H1 (cell line): ENCODE measurements at regions not wholly inside any gene's neighbourhood (a gene's known extent, or its start where the extent isn't known, plus 50 kb on each side); places are given as distances from the start of the nearest gene placed in this dataset.

Source experiments
- CTCF ChIA-PET: fragments of 300-600 bp; sonication (Branson Sonifier 250); formaldehyde crosslinking; loops from one replicate; lab custom pipeline; 2021; ENCODE audit not compliant: partially characterized antibody; lab: Charles Lee
- POLR2A ChIA-PET: fragments of 300-600 bp; sonication (Branson Sonifier 250); formaldehyde crosslinking; loops from one replicate; lab custom pipeline; 2021; ENCODE audit warnings: inconsistent platforms; ENCODE audit not compliant: partially characterized antibody; lab: Charles Lee
- DNase-seq, 2 experiments: peaks; one replicate each; pipeline versions ENCODE4 v3.0.0 to v3.0.0-alpha.2; 2010 to 2022; ENCODE audit warnings: low spot score in 2 of 2, low read depth in 1 of 2, mixed read lengths in 1 of 2
- FAIRE-seq: peaks from 2 replicates; lab custom pipeline; 2011; peaks lifted over from hg19 to GRCh38; lab: Jason Lieb, UNC
- H2AFZ ChIP-seq: 2 replicates; pipeline ENCODE4 v1.8.1; 2012; ENCODE audit warnings: low read length, inconsistent platforms
- H2AK5ac ChIP-seq: 2 replicates; pipeline ENCODE4 v1.6.1; 2013; ENCODE audit warnings: low read depth, low read length
- H2BK120ac ChIP-seq: replicated peaks from 2 replicates; pipeline ENCODE3; 2013; ENCODE audit warnings: low read depth, low read length, inconsistent platforms
- H2BK12ac ChIP-seq: 2 replicates; pipeline ENCODE4 v1.6.1; 2013; ENCODE audit warnings: low read depth, low read length
- H2BK15ac ChIP-seq: 2 replicates; pipeline ENCODE4 v1.6.1; 2013; ENCODE audit warnings: low read length
- H2BK20ac ChIP-seq: 2 replicates; pipeline ENCODE4 v1.6.1; 2013; ENCODE audit warnings: low read length
- H2BK5ac ChIP-seq: 2 replicates; pipeline ENCODE4 v1.6.1; 2013; ENCODE audit warnings: low read depth, low read length
- H3K14ac ChIP-seq: 2 replicates; pipeline ENCODE4 v1.6.1; 2013; ENCODE audit warnings: inconsistent platforms; ENCODE audit not compliant: insufficient read length
- H3K18ac ChIP-seq: 2 replicates; pipeline ENCODE4 v1.6.1; 2013; ENCODE audit warnings: low read length; ENCODE audit errors: extremely low read depth
- H3K23ac ChIP-seq: 2 replicates; pipeline ENCODE4 v1.6.1; 2013; ENCODE audit warnings: inconsistent platforms; ENCODE audit not compliant: insufficient read length
- H3K23me2 ChIP-seq: 2 replicates; pipeline ENCODE4 v1.6.1; 2013; ENCODE audit warnings: low read depth, low read length
- H3K27ac ChIP-seq: 2 replicates; pipeline ENCODE4 v1.6.1; 2011; ENCODE audit warnings: low read depth, low read length, inconsistent platforms
- H3K27me3 ChIP-seq, 4 experiments: replicated peaks in 1 of 4; 1 replicate in 1 of 4; 2 replicates in 3 of 4; pipeline versions ENCODE4 v1.6.1 to v1.8.1; 2011 to 2013; ENCODE audit warnings: low read length in 3 of 4, mild to moderate bottlenecking in 3 of 4, inconsistent platforms in 2 of 4, mixed read lengths in 2 of 4, moderate library complexity in 1 of 4; ENCODE audit not compliant: control insufficient read depth in 3 of 4, insufficient read depth in 3 of 4; ENCODE audit errors: extremely low read depth in 1 of 4
- H3K36me3 ChIP-seq, 4 experiments: 2 replicates each; pipeline versions ENCODE4 v1.6.1 to v1.8.1; 2011 to 2013; ENCODE audit warnings: mild to moderate bottlenecking in 4 of 4, low read length in 3 of 4, moderate library complexity in 2 of 4, control low read depth in 1 of 4, inconsistent platforms in 1 of 4; ENCODE audit not compliant: insufficient read depth in 4 of 4, control insufficient read depth in 2 of 4
- H3K4ac ChIP-seq: replicated peaks from 2 replicates; pipeline ENCODE3; 2013; ENCODE audit warnings: low read length, low read depth, mixed read lengths, inconsistent platforms; ENCODE audit not compliant: insufficient read length
- H3K4me1 ChIP-seq, 4 experiments: replicated peaks in 1 of 4; 1 replicate in 1 of 4; 2 replicates in 3 of 4; pipeline versions ENCODE4 v1.6.1 to v1.8.1; 2011 to 2013; ENCODE audit warnings: low read length in 3 of 4, inconsistent platforms in 2 of 4, mixed read lengths in 1 of 4; ENCODE audit not compliant: insufficient read depth in 4 of 4, control insufficient read depth in 3 of 4
- H3K4me2 ChIP-seq, 2 experiments: 2 replicates each; pipeline versions ENCODE4 v1.6.1 to v1.8.1; 2011 to 2013; ENCODE audit warnings: low read depth in 2 of 2, low read length in 2 of 2, control low read depth in 1 of 2, inconsistent platforms in 1 of 2, mild to moderate bottlenecking in 1 of 2; ENCODE audit not compliant: insufficient read depth in 1 of 2
- H3K4me3 ChIP-seq, 4 experiments: fragments of 200-600, 300-600 bp in 1 of 4; sonication (generic), shearing (Covaris generic), sonication (Bioruptor Twin) in 1 of 4; 2 replicates each; pipeline versions ENCODE4 v1.5.1 to v1.8.1; 2011 to 2016; ENCODE audit warnings: low read length in 4 of 4, low read depth in 3 of 4, control low read depth in 2 of 4, inconsistent platforms in 2 of 4, mild to moderate bottlenecking in 2 of 4, mixed read lengths in 1 of 4, moderate library complexity in 1 of 4; ENCODE audit not compliant: insufficient read depth in 2 of 4; ENCODE audit errors: extremely low read depth in 1 of 4
- H3K56ac ChIP-seq: replicated peaks from 2 replicates; pipeline ENCODE3; 2013; ENCODE audit warnings: low read depth, mild to moderate bottlenecking, mixed read lengths, low read length, inconsistent platforms; ENCODE audit not compliant: insufficient read length
- H3K79me1 ChIP-seq: 2 replicates; pipeline ENCODE4 v1.6.1; 2013; ENCODE audit warnings: low read depth, low read length, control low read depth
- H3K79me2 ChIP-seq, 2 experiments: 2 replicates each; pipeline versions ENCODE4 v1.6.1 to v1.8.1; 2012 to 2013; ENCODE audit warnings: low read length in 2 of 2, mild to moderate bottlenecking in 2 of 2, inconsistent platforms in 1 of 2; ENCODE audit not compliant: insufficient read depth in 2 of 2, control insufficient read depth in 1 of 2
- H3K9ac ChIP-seq, 4 experiments: replicated peaks in 1 of 4; 1 replicate in 1 of 4; 2 replicates in 3 of 4; pipeline versions ENCODE4 v1.6.1 to v1.8.1; 2011 to 2013; ENCODE audit warnings: low read depth in 3 of 4, low read length in 3 of 4, control low read depth in 2 of 4, mild to moderate bottlenecking in 2 of 4, moderate library complexity in 2 of 4, inconsistent platforms in 1 of 4; ENCODE audit errors: extremely low read depth in 1 of 4
- H3K9me3 ChIP-seq, 2 experiments: 2 replicates each; pipeline versions ENCODE4 v1.6.1 to v1.8.1; 2012 to 2013; ENCODE audit warnings: mild to moderate bottlenecking in 2 of 2, moderate library complexity in 2 of 2, control low read depth in 1 of 2, inconsistent platforms in 1 of 2, low read depth in 1 of 2, low read length in 1 of 2, mixed read lengths in 1 of 2; ENCODE audit not compliant: insufficient read depth in 2 of 2
- H4K20me1 ChIP-seq, 2 experiments: replicated peaks in 1 of 2; 2 replicates each; pipeline versions ENCODE3 to v1.8.1; 2011 to 2013; ENCODE audit warnings: inconsistent platforms in 2 of 2, low read length in 2 of 2, mild to moderate bottlenecking in 1 of 2; ENCODE audit not compliant: insufficient read depth in 2 of 2, control insufficient read depth in 1 of 2
- H4K5ac ChIP-seq: 2 replicates; pipeline ENCODE4 v1.6.1; 2013; ENCODE audit warnings: low read length, low read depth, mixed read lengths, inconsistent platforms; ENCODE audit not compliant: insufficient read length
- H4K8ac ChIP-seq: 2 replicates; pipeline ENCODE4 v1.8.0; 2013; ENCODE audit warnings: mild to moderate bottlenecking, moderate library complexity, low read length, inconsistent platforms; ENCODE audit not compliant: insufficient read depth; ENCODE audit errors: extremely low read depth
- H4K91ac ChIP-seq: replicated peaks from 2 replicates; pipeline ENCODE3; 2013; ENCODE audit warnings: low read length, mixed read lengths, inconsistent platforms; ENCODE audit not compliant: insufficient read length
- CTCF ChIP-seq, 3 experiments: IDR thresholded peaks; 1 replicate in 2 of 3; 2 replicates in 1 of 3; pipeline versions ENCODE4 v1.5.1 to v1.6.1; 2011; ENCODE audit warnings: low read length in 3 of 3, mild to moderate bottlenecking in 3 of 3, inconsistent platforms in 2 of 3, low read depth in 1 of 3, moderate library complexity in 1 of 3; ENCODE audit not compliant: insufficient read depth in 1 of 3; ENCODE audit errors: control extremely low read depth in 1 of 3
- FOSL1 ChIP-seq: IDR thresholded peaks from 2 replicates; pipeline ENCODE4 v1.6.1; 2011; ENCODE audit warnings: mild to moderate bottlenecking, low read depth, low read length, moderate library complexity; ENCODE audit not compliant: insufficient read depth
- GTF2F1 ChIP-seq: IDR thresholded peaks from 2 replicates; pipeline ENCODE4 v1.6.1; 2012; ENCODE audit warnings: low read depth, low read length, improper control_type of control experiment, borderline replicate concordance
- KDM1A ChIP-seq: fragments of 200-600, 300-600 bp; sonication (generic); IDR thresholded peaks from 2 replicates; pipeline ENCODE4 v1.7.1; 2016; ENCODE audit warnings: mild to moderate bottlenecking, low read length, borderline replicate concordance
- KDM4A ChIP-seq: IDR thresholded peaks from one replicate; pipeline ENCODE4 v1.7.1; 2012; ENCODE audit warnings: low read depth, mild to moderate bottlenecking, moderate library complexity, low read length, inconsistent platforms; ENCODE audit not compliant: severe bottlenecking
- KDM5A ChIP-seq: fragments of 200-600 bp; IDR thresholded peaks from 2 replicates; pipeline ENCODE4 v1.7.1; 2012; ENCODE audit warnings: mild to moderate bottlenecking, low read length, inconsistent platforms, mixed read lengths
- POLR2A ChIP-seq, 2 experiments: IDR thresholded peaks; 1 replicate in 1 of 2; 2 replicates in 1 of 2; pipeline ENCODE4 v1.6.1; 2011; ENCODE audit warnings: low read depth in 2 of 2, low read length in 2 of 2, mild to moderate bottlenecking in 2 of 2; ENCODE audit errors: control extremely low read depth in 1 of 2
- RAD21 ChIP-seq, 2 experiments: IDR thresholded peaks in 1 of 2; conservative IDR thresholded peaks in 1 of 2; 2 replicates each; pipeline ENCODE4 v1.6.1; 2011; ENCODE audit warnings: low read depth in 2 of 2, low read length in 2 of 2, improper control_type of control experiment in 1 of 2, inconsistent platforms in 1 of 2, mild to moderate bottlenecking in 1 of 2, moderate library complexity in 1 of 2
- RXRA ChIP-seq: IDR thresholded peaks from 2 replicates; pipeline ENCODE4 v1.6.1; 2011; ENCODE audit warnings: low read depth, mild to moderate bottlenecking, low read length, moderate library complexity; ENCODE audit not compliant: insufficient read depth
- WGBS, 2 experiments: shearing (Covaris generic) in 1 of 2; methylation state at CpG; one replicate each; pipeline versions ENCODE4 v1.1.6 to v1.1.7; 2013 to 2015; ENCODE audit warnings: low lambda C conversion rate in 2 of 2, mixed read lengths in 2 of 2, inconsistent platforms in 1 of 2, low coverage in 1 of 2, missing lambda C conversion rate in 1 of 2; ENCODE audit not compliant: insufficient replicate concordance in 2 of 2, insufficient coverage in 1 of 2, insufficient read length in 1 of 2; ENCODE audit errors: extremely low coverage in 1 of 2, missing lambda C conversion rate in 1 of 2; 5-methylcytosine and 5-hydroxymethylcytosine counted together
- TF ChIP-seq, protein P1 (sequence below): IDR thresholded peaks from 2 replicates; pipeline ENCODE4 v1.6.1; 2012; ENCODE audit warnings: inconsistent platforms

DNA sequence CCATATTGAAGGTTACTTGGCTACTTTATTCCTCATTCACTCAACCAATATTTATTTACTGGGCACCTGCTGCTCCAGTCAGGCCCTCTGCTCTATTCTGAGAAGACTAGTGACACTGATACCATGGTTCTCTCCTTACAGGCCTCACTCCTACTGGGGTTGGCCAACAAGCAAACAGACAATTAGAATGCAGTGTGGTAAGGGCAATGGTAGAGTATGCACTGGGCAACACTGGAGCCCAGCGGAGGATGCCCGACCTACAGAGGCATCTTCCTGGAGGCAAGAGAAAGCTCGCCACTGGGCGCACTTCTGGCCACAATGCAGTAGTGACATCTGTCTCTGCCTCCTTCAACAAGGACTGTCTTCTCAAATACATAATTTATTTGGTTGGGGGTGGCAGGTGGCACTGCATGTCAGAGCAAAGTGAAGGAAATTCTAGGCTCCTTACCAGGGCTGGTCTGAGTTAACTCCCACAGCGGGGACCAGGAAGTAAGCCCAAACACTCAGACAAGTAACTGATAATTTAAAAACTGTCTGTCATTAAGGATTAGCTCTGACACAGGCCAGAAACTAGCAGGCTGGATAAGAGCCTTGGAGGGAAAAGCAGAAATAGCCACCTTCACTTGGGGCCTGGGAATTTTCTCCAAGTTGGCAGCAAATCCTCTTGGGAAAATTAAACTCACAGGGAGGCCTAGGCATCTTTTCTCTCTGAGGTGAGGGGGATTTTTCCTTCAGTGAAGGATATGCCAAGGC lies 150.7 kb upstream of the EOLA2 start:
- H4K91ac ChIP-seq: no peak overlapping the region
- H4K20me1 ChIP-seq: no peaks in the 10 kb centered on the region
- no peak overlapping the region for H2AK5ac ChIP-seq
- H2BK5ac ChIP-seq: no peak overlapping the region
- WGBS, 2 experiments: no CpG with 5 or more reads among the region's 5 CpGs
- H3K4me2 ChIP-seq: no peak overlapping the region
- no peak overlapping the region for H3K27ac ChIP-seq
- H2BK15ac ChIP-seq: no peak overlapping the region
- no peak overlapping the region for H3K18ac ChIP-seq
- no peak overlapping the region for H3K9ac ChIP-seq
- DNase-seq (no peak), FAIRE-seq (no peak)
- H3K4me1 ChIP-seq: no peaks in the 10 kb centered on the region
- no peak overlapping the region for H4K5ac ChIP-seq
- no peaks in the 10 kb centered on the region for H3K36me3 ChIP-seq
- no peak overlapping the region for H4K8ac ChIP-seq
- no peak overlapping the region for H3K4ac ChIP-seq
- no peak overlapping the region for H3K4me3 ChIP-seq
- ChIA-PET CTCF (no interaction called here), POLR2A (no interaction called here)
- H2BK20ac ChIP-seq: no peak overlapping the region
- no peak overlapping the region for H2BK120ac ChIP-seq
- no peak overlapping the region for H2BK12ac ChIP-seq
- H3K27me3 ChIP-seq: no peaks in the 10 kb centered on the region
- no peaks in the 10 kb centered on the region for H3K79me2 ChIP-seq
- no peaks in the 10 kb centered on the region for H3K79me1 ChIP-seq
- H2AFZ ChIP-seq: no peak overlapping the region
- no peak overlapping the region for H3K56ac ChIP-seq
- H3K23me2 ChIP-seq: no peaks in the 10 kb centered on the region
- no peak overlapping the region for H3K23ac ChIP-seq
- no peaks in the 10 kb centered on the region for H3K9me3 ChIP-seq
- no peak overlapping the region for H3K14ac ChIP-seq
- TF ChIP-seq, protein P1, sequence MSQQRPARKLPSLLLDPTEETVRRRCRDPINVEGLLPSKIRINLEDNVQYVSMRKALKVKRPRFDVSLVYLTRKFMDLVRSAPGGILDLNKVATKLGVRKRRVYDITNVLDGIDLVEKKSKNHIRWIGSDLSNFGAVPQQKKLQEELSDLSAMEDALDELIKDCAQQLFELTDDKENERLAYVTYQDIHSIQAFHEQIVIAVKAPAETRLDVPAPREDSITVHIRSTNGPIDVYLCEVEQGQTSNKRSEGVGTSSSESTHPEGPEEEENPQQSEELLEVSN: no peak
- TF ChIP-seq GTF2F1: no peak
- no peak for TF ChIP-seq KDM4A
- TF ChIP-seq KDM5A: no peak
- no peak for TF ChIP-seq KDM1A
- TF ChIP-seq RXRA: no peak
- TF ChIP-seq RAD21 (IDR thresholded peaks at IDR 0.05 in 1 of 2, conservative IDR thresholded peaks at IDR 0.05 in 1 of 2; ENCODE audit: low read depth in 2 of 2, low read length in 2 of 2): no peak
- TF ChIP-seq CTCF (IDR thresholded peaks at IDR 0.05; ENCODE audit: control extremely low read depth in 1 of 3, insufficient read depth in 1 of 3, low read depth in 1 of 3, low read length in 3 of 3): no peak
- TF ChIP-seq FOSL1: no peak
- TF ChIP-seq POLR2A (IDR thresholded peaks at IDR 0.05; ENCODE audit: control extremely low read depth in 1 of 2, low read depth in 2 of 2, low read length in 2 of 2): no peak
